Caco-2 (cell line): ENCODE measurements at regions not wholly inside any gene's neighbourhood (a gene's known extent, or its start where the extent isn't known, plus 50 kb on each side); places are given as distances from the start of the nearest gene placed in this dataset.

Experiments used
- BruUV-seq: library from RNA; stranded (reverse); fragments of 400-500 nt; replicated peaks from 2 replicates; lab custom pipeline; 2021; lab: Mats Ljungman, UMichigan
- CTCF ChIA-PET: fragments of 300-600 bp; sonication (Branson Sonifier 250); formaldehyde crosslinking; loops from one replicate; lab custom pipeline; 2022; ENCODE audit warnings: antibody characterized with exemption; lab: Charles Lee
- POLR2A ChIA-PET: fragments of 300-600 bp; sonication (Branson Sonifier 250); formaldehyde crosslinking; loops from one replicate; lab custom pipeline; 2022; ENCODE audit warnings: antibody characterized with exemption; lab: Charles Lee
- DNase-seq, 2 experiments: peaks; one replicate each; pipeline versions ENCODE4 v3.0.0 to v3.0.0-alpha.2; 2020 to 2022
- H3K27me3 ChIP-seq: replicated peaks from 2 replicates; pipeline ENCODE4 v1.6.0; 2011; ENCODE audit warnings: low read length; ENCODE audit not compliant: control insufficient read depth, insufficient read depth
- H3K36me3 ChIP-seq: 2 replicates; pipeline ENCODE4 v1.5.1; 2011; ENCODE audit warnings: low read length; ENCODE audit not compliant: control insufficient read depth, insufficient read depth
- H3K4me1 ChIP-seq: fragments of 250-450 bp; sonication (Bioruptor Pico); 2 replicates; pipeline ENCODE4 v1.5.1; 2020; ENCODE audit warnings: mild to moderate bottlenecking
- H3K4me3 ChIP-seq: 2 replicates; pipeline ENCODE4 v1.5.1; 2011; ENCODE audit warnings: low read depth, mild to moderate bottlenecking, control low read depth, low read length
- H3K9me3 ChIP-seq: fragments of 250-450 bp; sonication (Bioruptor Pico); 2 replicates; pipeline ENCODE4 v1.5.1; 2020; ENCODE audit warnings: mild to moderate bottlenecking, moderate library complexity
- H3K27ac Mint-ChIP-seq: one replicate; pipeline ENCODE4 v1.8.0; 2022; ENCODE audit warnings: mixed read lengths; ENCODE audit not compliant: unreplicated experiment
- H3K27me3 Mint-ChIP-seq: one replicate; pipeline ENCODE4 v1.8.0; 2022; ENCODE audit warnings: mixed read lengths; ENCODE audit not compliant: insufficient read depth, unreplicated experiment
- H3K36me3 Mint-ChIP-seq: one replicate; pipeline ENCODE4 v1.8.0; 2022; ENCODE audit warnings: mild to moderate bottlenecking, mixed read lengths; ENCODE audit not compliant: insufficient read depth, unreplicated experiment
- H3K4me1 Mint-ChIP-seq: one replicate; pipeline ENCODE4 v1.8.0; 2022; ENCODE audit warnings: low read depth, mixed read lengths; ENCODE audit not compliant: unreplicated experiment
- H3K4me3 Mint-ChIP-seq: one replicate; pipeline ENCODE4 v1.8.0; 2022; ENCODE audit warnings: mild to moderate bottlenecking, moderate library complexity, mixed read lengths; ENCODE audit not compliant: unreplicated experiment
- H3K9me3 Mint-ChIP-seq: one replicate; pipeline ENCODE4 v1.8.0; 2022; ENCODE audit warnings: mixed read lengths; ENCODE audit not compliant: unreplicated experiment
- intact Hi-C: fragments of 100-400 bp; cut with micrococcal nuclease; formaldehyde crosslinking; loops from one replicate; pipeline ENCODE4 v1.10.0; 2022; ENCODE audit not compliant: unreplicated experiment
- TF ChIP-seq, protein P1 (sequence below), 2 experiments: fragments of 200-600 bp in 1 of 2; IDR thresholded peaks; 1 replicate in 1 of 2; 2 replicates in 1 of 2; pipeline versions ENCODE4 v1.5.1 to v1.8.0; 2011 to 2022; ENCODE audit warnings: antibody characterized with exemption in 1 of 2, control low read depth in 1 of 2, inconsistent platforms in 1 of 2, low read depth in 1 of 2, low read length in 1 of 2, mild to moderate bottlenecking in 1 of 2, moderate library complexity in 1 of 2; ENCODE audit not compliant: insufficient read depth in 1 of 2, severe bottlenecking in 1 of 2, unreplicated experiment in 1 of 2

DNA sequence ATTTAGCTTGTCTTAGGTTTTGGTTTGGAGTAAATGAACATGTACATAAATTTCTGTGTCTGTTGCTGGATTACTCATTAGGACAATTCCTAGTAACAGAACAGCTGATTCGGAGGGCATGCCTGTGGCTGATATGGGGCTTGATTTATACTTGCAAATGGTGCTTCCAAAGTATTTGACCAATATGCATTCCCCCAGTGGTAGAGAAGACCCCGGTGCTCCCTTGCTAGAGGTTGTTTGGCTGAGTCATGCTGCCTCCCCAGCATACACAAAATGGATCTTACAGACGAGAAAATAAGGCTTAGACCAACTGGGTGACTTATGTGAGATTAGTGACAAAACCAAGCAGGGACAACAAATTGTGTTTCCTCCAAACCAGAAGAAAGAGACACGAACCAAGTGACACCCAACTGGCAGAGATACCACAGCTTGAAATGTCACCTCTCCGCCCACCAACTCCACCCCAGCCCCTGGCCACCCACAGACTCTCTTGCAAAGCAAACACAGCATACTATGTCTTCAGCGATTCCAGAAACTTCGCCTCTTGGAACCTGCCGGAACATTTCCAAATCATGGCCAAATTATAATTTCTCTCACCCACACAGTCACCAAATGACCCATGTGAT lies 75.9 kb upstream of the ETS2 start:
- peaks cover 4% of the 10 kb centered on the region; the same call in 1 of the 2 replicates for H3K9me3 ChIP-seq
- POLR2A ChIA-PET: no interaction called here
- no peaks in the 10 kb centered on the region for H3K27me3 ChIP-seq
- no TSS peak for BruUV-seq
- Mint-ChIP-seq H3K9me3 (peaks cover 20% of the 10 kb centered on the region), H3K4me1 (peaks cover 7% of the 10 kb centered on the region), H3K27me3 (no peaks in the 10 kb centered on the region), H3K27ac (no peak overlapping the region), H3K36me3 (peaks cover 6% of the 10 kb centered on the region), H3K4me3 (no peak overlapping the region)
- no peak overlapping the region for H3K4me3 ChIP-seq
- no peaks in the 10 kb centered on the region for H3K36me3 ChIP-seq
- CTCF ChIA-PET: no interaction called here
- DNase-seq: no peak
- intact Hi-C loops: no loop called here
- TF ChIP-seq, protein P1, sequence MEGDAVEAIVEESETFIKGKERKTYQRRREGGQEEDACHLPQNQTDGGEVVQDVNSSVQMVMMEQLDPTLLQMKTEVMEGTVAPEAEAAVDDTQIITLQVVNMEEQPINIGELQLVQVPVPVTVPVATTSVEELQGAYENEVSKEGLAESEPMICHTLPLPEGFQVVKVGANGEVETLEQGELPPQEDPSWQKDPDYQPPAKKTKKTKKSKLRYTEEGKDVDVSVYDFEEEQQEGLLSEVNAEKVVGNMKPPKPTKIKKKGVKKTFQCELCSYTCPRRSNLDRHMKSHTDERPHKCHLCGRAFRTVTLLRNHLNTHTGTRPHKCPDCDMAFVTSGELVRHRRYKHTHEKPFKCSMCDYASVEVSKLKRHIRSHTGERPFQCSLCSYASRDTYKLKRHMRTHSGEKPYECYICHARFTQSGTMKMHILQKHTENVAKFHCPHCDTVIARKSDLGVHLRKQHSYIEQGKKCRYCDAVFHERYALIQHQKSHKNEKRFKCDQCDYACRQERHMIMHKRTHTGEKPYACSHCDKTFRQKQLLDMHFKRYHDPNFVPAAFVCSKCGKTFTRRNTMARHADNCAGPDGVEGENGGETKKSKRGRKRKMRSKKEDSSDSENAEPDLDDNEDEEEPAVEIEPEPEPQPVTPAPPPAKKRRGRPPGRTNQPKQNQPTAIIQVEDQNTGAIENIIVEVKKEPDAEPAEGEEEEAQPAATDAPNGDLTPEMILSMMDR (IDR thresholded peaks at IDR 0.05; ENCODE audit: insufficient read depth in 1 of 2, low read depth in 1 of 2, low read length in 1 of 2, severe bottlenecking in 1 of 2, unreplicated experiment in 1 of 2): no peak
- no peaks in the 10 kb centered on the region for H3K4me1 ChIP-seq

DNA sequence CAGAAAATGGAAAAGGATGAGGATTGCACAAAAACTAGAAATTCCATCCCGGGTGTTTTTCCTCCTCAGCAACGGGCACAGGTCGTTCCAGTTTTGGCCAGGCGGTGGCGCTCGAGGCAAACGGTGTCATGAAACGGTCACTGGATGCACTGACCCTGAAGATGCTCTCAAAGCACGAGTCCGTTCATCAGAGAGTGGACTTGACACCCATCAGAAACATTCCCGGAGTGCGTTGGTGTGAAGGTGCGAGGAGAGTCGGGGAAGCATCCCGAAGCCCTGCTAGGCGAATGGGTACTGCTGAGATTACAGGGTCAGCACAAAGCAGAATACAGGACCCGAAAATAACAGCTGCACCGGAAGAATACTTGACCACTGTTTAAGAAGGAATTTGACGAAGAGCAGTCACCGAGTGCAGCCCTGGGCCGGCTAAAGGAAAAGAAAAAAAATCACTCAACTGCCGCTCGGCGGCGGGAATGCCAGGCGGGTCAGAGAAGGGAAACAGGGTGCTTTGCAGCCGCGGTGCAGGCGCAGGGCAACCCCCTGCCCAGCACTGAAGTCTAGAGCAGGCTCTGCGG lies 71.7 kb upstream of the ETS2 start:
- TF ChIP-seq, protein P1 (IDR thresholded peaks at IDR 0.05; ENCODE audit: insufficient read depth in 1 of 2, low read depth in 1 of 2, low read length in 1 of 2, severe bottlenecking in 1 of 2, unreplicated experiment in 1 of 2): peak; percentile 89
- H3K36me3 Mint-ChIP-seq: peaks cover 6% of the 10 kb centered on the region
- no TSS peak for BruUV-seq
- ChIA-PET CTCF (no interaction called here), POLR2A (no interaction called here)
- H3K9me3 ChIP-seq: no peaks in the 10 kb centered on the region
- intact Hi-C loops: loop anchor here (1.0 to 2.0 kb wide), 4 partner anchors 37 to 404 kb away; partner anchors contain the start of gene ETS2
- peak overlapping the region; percentile 31 for H3K27ac Mint-ChIP-seq
- no peaks in the 10 kb centered on the region for H3K27me3 Mint-ChIP-seq
- DNase-seq: peak; percentile 81 to 90
- H3K36me3 ChIP-seq: no peaks in the 10 kb centered on the region
- peaks cover 7% of the 10 kb centered on the region for H3K4me1 Mint-ChIP-seq
- no peaks in the 10 kb centered on the region for H3K9me3 Mint-ChIP-seq
- peak overlapping the region; percentile 75 for H3K4me3 Mint-ChIP-seq
- H3K27me3 ChIP-seq: no peaks in the 10 kb centered on the region
- H3K4me1 ChIP-seq: no peaks in the 10 kb centered on the region
- H3K4me3 ChIP-seq: no peak overlapping the region

DNA sequence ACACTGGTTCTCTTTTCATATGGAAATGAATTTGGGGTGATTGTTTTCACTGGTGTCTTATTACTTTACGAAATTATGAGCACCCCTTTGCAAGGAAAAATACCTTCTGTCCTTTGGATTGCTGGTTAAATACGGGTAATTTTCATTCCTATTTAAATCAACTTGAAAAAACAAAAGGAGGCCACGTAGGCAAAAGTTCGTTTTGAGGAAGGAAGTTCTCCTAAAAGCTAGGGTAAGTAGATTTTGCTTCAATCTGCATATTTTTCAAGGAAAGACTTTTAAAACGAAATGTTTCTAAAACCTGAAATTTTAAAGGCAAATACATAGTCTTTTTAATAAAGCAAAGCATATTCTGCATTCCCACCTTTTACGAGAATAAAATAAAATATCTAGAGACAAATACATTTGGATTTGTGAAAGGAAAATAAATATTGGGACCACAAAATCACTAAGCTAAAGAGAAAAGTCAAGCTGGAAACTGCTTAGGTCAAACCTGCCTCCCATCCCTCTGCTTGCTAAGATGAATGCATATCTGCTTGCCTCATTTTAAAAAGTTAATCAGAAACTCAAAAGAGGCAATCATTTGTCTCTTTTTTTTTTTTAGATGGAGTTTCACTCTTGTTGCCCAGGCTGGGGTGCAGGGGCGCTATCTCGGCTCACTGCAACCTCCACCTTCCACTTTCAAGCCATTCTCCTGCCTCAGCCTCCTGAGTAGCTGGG lies 70.9 kb upstream of the ETS2 start:
- Histone ChIP-seq H3K4me3 (no peak overlapping the region), H3K4me1 (no peaks in the 10 kb centered on the region), H3K9me3 (no peaks in the 10 kb centered on the region), H3K36me3 (no peaks in the 10 kb centered on the region), H3K27me3 (no peaks in the 10 kb centered on the region)
- no peaks in the 10 kb centered on the region for H3K27me3 Mint-ChIP-seq
- TF ChIP-seq, protein P1 (IDR thresholded peaks at IDR 0.05; ENCODE audit: insufficient read depth in 1 of 2, low read depth in 1 of 2, low read length in 1 of 2, severe bottlenecking in 1 of 2, unreplicated experiment in 1 of 2): no peak
- peaks cover 7% of the 10 kb centered on the region for H3K4me1 Mint-ChIP-seq
- DNase-seq: no peak
- POLR2A ChIA-PET: interaction anchor here (0.7 kb wide), 1 partner anchor 676 kb away, joined by 4 read pairs; no protein-coding TSS in a partner anchor
- intact Hi-C loops: loop anchor here (1.0 to 2.0 kb wide), 4 partner anchors 36 to 403 kb away; partner anchors contain the start of gene ETS2
- peaks cover 6% of the 10 kb centered on the region for H3K36me3 Mint-ChIP-seq
- no peaks in the 10 kb centered on the region for H3K9me3 Mint-ChIP-seq
- BruUV-seq: no TSS peak
- H3K27ac Mint-ChIP-seq: no peak overlapping the region
- peak overlapping the region; percentile 75 for H3K4me3 Mint-ChIP-seq
- CTCF ChIA-PET: interaction anchor here (0.7 kb wide), 1 partner anchor 11 kb away, joined by 3 read pairs; no protein-coding TSS in a partner anchor
